ENCODE measurements at regions not wholly inside any gene's neighbourhood (a gene's known extent, or its start where the extent isn't known, plus 50 kb on each side); places are given as distances from the start of the nearest gene placed in this dataset.
A peak's percentile ranks its signal among the peaks of the same experiment; 100 is the strongest.

- peak in 1 of 2 experiments; percentile 16 for DNase-seq
Observed at GRCh38 chr13:50071379-50071778, 56.1 kb downstream of the KCNRG start.

DNA sequence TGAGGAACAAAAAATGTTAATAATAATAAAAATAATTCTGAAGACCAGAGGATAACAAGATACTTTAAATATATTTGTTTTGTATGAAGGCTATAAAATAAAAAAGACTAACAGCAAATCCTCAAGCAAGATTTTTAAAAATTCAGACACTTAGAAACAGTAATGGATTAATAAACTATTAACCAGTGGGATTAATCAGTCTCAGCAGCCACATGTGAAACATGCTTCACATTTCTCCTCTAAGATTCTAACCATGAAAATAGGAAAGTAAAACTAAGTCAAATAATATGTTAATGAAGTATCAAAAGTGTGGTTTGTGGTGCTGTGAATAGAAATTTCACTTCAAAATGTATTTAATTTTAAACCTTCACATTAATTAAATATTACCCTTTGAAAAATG is 57.4 kb downstream of the KCNRG start:
- DNase-seq: no peak

DNA sequence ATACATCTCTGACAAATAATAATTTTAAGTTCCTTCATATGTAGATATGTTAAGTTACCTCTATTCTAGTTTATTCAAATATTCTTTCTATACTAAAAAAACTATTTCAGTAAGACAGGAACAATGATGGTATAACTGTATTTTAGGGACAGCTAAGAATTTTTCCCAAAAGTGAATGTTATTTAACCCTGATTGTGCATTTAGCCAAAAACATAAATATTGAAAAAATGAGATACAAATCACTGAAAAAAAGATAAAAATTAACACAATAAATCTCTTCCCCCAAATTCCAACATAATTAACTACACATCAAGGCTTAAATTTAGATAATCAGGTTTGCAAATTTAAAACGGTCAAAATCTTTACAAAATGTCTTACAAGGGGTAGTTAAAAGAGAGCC is 58.1 kb downstream of the KCNRG start:
- no peak for DNase-seq

DNA sequence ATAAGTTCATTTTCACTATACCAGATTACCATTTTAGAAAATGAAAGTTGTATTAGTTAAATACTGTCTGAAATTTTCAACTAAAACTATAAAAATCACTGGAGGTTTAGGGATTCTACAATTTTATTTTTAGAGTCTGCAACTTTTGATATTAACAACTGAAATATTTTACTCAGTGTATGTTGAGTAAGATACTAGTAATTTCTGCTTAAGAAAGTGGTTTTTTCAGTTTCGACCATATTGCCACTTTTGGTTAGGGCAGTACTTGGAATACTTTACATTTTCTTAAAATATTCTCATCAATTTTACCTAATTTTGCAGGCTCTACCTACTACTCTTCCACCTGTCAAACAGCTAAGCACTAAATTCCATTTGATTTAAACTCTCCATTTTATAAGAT is 59.6 kb downstream of the KCNRG start:
- no peak for DNase-seq

- no peak for DNase-seq
Observed at GRCh38 chr13:50075619-50076097, 60.4 kb downstream of the KCNRG start.

GRCh38 chr13:50077431-50077830 is 62.2 kb downstream of the KCNRG start:
- no peak for DNase-seq

GRCh38 chr13:50078231-50078894 is 63.1 kb downstream of the KCNRG start:
- DNase-seq: no peak

- peak; percentile 29 to 39 for DNase-seq
Observed at GRCh38 chr13:50078895-50079654, 63.8 kb downstream of the KCNRG start.

DNA sequence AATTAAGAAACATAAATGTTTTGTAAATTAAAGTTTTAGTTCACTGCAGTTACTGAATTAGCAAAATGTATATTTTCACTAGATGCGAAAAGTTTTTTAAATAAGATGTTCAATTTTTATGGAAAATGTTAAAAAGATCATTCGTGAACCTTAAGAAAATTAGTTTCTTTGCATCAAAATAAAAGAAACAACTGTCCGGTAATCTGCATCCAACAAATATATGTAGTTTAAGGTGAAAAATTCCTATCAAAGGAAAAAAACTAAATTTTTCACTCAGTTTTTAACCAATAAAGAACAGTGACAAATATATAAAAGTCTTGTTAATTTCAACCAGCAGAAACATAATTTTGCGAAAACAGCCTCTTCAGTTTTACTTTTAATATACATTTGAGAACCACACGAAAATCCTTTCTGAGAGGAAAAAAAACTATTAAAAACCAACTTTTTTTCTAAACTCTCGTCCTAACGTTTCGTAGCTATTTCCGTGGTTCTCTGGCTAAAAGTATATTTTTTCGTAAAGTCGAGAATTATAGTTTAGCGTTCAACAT is 64.5 kb downstream of the KCNRG start:
- DNase-seq: no peak

DNA sequence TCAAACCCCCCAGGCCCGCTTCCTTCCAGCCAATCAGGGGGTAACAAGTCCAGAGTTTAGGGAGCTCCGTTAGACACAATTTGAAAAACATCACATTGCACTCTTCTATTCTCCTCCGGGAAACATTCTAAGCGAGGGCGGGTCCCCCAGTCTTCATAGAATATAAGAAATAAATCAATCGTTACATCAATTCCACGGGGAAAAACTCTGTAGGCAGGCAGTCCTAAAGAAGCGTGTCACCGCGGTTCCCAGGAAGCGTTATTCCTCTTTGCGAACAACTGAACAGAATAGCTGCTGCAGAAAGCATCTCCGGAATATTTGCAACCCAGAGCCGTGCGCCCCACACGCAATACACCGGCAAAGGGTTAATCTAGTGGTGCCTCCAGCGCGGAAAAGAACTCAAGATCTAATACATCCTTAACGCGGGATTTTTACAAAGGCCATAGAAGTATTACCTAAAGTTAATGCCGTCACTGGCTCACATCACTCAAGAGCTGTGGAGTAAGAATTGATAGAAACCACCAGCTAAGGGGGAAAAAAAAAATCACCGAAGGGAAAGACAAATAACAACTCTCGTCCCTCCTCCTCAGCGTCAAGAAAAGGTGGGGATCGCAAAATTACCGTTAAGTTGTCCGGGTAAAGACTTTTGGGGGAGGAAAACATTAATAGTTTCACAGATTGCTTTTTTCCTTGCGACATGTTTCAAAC is 65.1 kb downstream of the KCNRG start:
- DNase-seq: peak in 1 of 2 experiments; percentile 37

DNA sequence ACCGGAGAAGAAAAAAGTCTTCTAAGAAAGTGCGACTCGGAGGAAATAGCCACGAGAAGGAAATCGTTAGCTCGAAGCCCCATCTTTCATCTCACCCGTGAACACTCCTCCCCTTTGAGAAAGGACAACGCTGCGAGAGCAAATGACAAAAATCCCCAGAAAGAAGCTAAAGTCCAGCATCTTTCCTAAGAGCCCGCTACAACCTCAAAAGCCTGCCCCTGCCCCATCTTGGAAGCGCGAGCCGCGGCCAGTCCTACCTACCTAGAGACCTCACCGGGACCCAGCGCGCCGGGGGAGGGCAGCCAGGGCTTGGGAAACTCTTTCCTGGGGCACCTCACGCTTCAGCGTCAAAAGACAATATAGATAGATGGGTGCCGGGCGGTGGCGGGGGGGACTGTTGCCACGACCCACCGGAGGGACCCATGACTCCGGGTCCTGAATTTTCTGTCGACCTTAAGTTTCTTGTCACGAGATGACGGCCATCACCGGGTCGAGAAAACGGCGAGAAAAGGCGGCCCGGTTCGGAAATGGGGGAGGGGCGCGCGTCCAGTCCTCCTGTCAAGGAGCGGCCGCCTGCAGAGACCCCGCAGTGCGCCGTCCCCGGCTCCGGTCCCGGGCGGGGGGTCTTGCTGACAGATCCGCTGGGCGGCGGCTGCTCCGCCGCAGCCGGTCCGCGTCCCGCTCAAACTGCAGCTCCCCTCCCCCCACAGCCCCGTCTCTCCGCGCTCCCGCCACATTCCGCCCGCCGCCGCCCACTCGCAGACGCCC is 65.9 kb downstream of the KCNRG start:
- peak; percentile 68 to 69 for DNase-seq

DNA sequence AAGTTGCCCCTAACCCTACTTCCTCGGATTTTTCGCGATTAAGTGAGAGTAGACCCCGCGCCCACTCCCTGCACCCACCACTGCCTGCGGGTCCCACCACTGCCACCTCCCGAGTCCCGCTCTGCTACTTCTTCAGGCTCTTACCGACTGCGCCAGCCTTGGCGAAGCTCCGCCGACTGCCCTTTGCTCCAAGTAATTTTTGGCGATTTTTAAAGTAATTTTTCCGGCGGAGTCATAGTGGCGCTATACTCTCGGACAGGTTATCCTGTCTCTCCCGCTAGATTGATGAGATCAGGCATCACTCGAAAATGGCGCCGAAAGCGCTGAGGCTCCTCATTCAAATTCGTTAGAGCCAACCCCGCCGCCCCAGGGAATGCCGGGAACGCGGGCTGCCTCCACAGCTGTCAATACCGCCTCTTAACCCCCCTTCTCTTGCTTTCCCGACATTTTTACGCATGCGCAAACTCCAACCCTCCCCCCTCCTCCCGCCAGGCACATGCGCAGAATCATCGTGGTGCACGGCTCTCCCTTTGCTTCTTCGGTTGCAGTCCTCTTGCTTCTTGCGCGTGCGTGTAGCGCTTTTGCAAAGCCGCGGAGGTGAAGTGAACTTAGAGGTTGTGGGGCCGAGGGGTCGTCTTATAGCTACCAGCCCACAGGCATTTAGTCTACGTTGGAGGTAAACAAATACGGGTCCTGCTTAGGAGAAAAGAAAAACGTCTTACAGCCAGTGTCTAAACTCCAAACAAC is 66.6 kb downstream of the KCNRG start:
- peak; percentile 99 for DNase-seq

DNA sequence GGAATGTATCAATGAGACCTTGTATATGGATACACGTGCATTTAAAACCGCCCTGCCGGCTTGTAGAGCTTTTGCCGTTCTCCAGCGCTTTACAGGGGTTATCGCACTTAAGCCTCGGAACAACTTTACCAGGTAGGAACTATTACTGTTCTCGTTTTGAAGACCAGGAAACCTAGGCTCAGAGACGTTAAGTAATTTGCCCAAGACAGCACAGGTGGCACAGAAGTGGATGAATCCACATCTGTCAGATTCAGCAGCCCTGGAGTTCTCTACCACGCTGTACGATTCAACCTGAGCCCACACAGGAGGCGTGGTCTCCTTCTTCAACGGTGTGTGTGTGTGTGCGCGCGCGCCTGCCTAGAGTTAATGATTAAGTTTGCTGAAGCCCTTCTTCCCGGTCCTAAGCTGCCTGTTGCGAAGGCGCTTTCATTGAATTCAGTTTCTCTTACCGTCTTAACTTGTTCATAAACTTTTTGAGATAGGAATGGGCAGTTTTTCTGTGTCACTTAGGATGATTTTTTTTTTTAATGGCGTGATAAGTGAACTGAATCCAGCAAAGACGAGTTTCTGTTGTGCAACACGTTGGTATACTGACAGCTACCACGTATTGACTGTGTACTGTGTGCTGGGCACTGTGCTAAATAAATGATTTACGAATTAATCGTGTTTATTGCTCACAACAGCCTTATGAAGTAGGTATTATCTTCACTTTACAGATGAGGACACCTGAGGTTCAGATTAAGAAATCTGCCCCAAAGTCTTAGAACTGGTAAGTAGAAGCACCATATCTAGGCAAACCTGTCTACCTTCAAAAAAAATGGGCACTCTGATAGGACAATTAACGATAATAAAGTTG is 67.4 kb downstream of the KCNRG start:
- DNase-seq: peak; percentile 67 to 69

GRCh38 chr13:50085063-50085462 is 69.8 kb downstream of the KCNRG start:
- peak in 1 of 2 experiments; percentile 16 for DNase-seq

DNA sequence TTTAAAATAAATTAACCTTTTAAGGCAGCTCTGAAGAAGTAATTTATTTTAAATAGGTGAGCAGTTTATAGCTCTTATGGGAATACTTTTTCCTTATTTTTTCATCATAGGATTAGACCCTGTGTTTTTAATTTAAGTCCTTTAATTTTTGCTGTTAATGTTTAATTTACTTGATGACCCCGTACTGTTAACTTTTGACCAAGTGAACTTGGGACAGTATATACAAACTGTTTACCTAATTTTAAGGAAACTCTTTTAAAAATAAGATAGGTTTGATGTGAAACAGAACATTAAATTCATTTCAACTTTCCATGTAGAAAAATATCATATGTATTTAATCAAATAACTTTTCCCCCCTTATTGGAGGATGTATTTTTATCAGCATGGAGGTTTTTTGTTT is 74.4 kb downstream of the KCNRG start:
- no peak for DNase-seq

- DNase-seq: no peak
Observed at GRCh38 chr13:50090211-50090610, 75.0 kb downstream of the KCNRG start.

DNA sequence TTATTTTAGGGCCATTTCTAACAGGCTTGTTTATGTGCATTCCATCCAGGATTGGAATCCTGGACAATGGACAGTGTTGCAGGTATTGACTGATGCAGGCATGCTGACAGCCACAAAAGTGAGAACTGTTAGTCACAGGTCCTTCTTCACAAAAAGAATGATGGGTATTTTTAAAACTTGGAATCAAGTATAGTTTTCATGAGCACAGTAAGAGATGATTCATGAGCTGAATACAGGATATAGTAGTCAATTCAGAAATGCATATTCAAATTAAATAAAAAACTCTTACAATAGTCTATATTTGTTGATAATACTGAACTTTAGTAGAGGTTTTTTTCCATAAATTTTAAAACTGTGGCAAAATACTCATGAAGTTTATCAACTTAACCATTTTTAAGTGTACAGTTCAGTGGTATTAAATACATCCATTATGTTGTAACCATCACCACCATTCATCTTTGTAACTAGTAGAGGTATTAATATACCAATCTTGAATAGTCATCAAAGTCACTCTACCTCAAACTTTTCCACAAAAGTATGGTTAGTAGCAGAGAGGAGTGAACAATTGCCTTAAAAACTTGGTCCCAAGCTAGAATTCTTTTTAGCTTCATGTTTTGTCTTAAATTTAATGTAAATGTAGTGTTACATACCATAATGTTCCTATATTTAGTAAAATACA is 79.5 kb downstream of the KCNRG start:
- no peak for DNase-seq

DNA sequence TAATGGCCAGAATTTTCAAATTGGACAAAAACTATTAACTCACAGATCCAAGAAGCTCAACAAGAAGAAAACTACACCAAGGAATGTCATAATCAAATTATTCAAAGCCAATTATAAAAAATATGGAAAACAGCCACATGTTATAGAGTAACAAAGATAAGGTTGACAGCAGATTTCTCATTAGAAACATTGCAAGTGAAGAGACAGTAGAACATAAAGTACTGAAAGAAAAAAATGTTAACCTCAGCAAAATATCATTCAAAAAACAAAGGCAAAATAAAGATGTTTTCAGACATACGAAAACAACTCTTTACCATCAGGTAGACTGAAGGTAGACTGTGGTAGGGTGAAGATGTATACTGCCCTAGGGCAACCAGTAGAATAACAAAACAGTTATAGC is 83.4 kb downstream of the KCNRG start:
- DNase-seq: no peak

DNA sequence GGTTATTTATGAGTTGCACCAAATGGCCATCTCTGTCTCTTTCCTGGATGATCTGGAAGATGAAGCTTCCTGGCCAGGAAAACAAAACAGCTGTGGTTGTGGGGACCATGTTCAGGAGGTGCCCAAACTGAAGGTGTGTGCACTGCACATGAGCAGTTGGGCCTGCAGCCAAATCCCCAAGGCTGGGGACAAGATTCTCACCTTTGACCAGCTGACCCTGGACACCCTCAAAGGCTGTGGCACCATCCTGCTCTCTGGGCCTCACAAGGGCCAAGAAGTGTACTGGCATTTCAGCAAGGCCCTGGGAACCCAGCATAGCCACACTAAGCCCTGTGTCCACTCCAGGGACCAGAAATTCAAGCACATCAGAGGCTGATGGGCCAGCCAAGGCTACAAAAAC is 84.2 kb downstream of the KCNRG start:
- no peak for DNase-seq

- DNase-seq: no peak
Observed at GRCh38 chr13:50101590-50101989, 86.3 kb downstream of the KCNRG start.

Measured in NCI-H1930 (cell line).